ENCODE measurements at regions not wholly inside any gene's neighbourhood (a gene's known extent, or its start where the extent isn't known, plus 50 kb on each side); places are given as distances from the start of the nearest gene placed in this dataset.

GRCh38 chr2:155703048-155703447 is 629.5 kb downstream of the NR4A2 start (continued):
- no peak for TF ChIP-seq CHD7 (IDR thresholded peaks at IDR 0.05; ENCODE audit: insufficient replicate concordance, low read length)
- no peak for TF ChIP-seq TEAD4 (IDR thresholded peaks at IDR 0.05; ENCODE audit: low read depth, low read length)
- TF ChIP-seq TAF7 (optimal IDR thresholded peaks at IDR 0.05; ENCODE audit: borderline replicate concordance, low read depth, low read length) = no peak
- no peak for TF ChIP-seq TCF12 (IDR thresholded peaks at IDR 0.05; ENCODE audit: low read depth, low read length)
- no peak for TF ChIP-seq ASH2L (IDR thresholded peaks at IDR 0.05; ENCODE audit: low read length)
- no peak for TF ChIP-seq CTCF (IDR thresholded peaks at IDR 0.05; ENCODE audit: control extremely low read depth in 1 of 3, insufficient read depth in 1 of 3, low read depth in 1 of 3, low read length in 3 of 3)
- TF ChIP-seq SIRT6 (IDR thresholded peaks at IDR 0.05; ENCODE audit: low read length) = no peak
- no peak for TF ChIP-seq SP2 (IDR thresholded peaks at IDR 0.05; ENCODE audit: low read length)
- TF ChIP-seq POLR2A (IDR thresholded peaks at IDR 0.05; ENCODE audit: control extremely low read depth in 1 of 2, low read depth in 2 of 2, low read length in 2 of 2) = no peak
- no peak for TF ChIP-seq JUN (IDR thresholded peaks at IDR 0.05; ENCODE audit: low read depth, low read length)

Data from H1 (cell line).